D721Med (cell line): ENCODE measurements at regions not wholly inside any gene's neighbourhood (a gene's known extent, or its start where the extent isn't known, plus 50 kb on each side); places are given as distances from the start of the nearest gene placed in this dataset.

Experiments
- DNase-seq: peaks from one replicate; pipeline ENCODE4 v3.0.0; 2011; ENCODE audit warnings: low spot score; ENCODE audit not compliant: insufficient read length
- FAIRE-seq: peaks from 2 replicates; lab custom pipeline; 2011; peaks lifted over from hg19 to GRCh38; lab: Jason Lieb, UNC
- TF ChIP-seq, protein P1 (sequence below): IDR thresholded peaks from 2 replicates; pipeline ENCODE4 v1.5.1; 2012; ENCODE audit warnings: mild to moderate bottlenecking, control low read depth; ENCODE audit not compliant: insufficient read depth; ENCODE audit errors: missing control alignments

DNA sequence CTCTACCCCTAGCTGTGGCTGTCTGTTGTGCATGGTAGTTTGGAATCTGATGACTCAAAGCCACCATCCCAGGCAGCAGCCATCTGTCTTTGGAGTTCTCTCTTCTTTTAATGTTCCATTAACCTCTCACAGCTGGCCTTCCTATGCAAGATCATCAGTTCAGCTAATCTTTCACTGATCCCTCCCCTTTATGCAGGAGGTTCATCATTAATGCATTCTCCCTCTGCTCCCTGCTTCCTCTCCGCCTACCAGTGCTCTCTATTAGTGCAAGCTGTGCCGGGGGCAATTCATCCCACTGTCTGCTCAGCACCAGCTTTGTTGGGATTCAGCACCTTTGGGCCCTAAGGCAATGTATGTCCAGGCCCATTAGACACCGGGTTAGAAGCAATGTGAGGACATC is 413.0 kb upstream of the LRRC4C start:
- no peak for FAIRE-seq
- no peak for DNase-seq
- TF ChIP-seq, protein P1, sequence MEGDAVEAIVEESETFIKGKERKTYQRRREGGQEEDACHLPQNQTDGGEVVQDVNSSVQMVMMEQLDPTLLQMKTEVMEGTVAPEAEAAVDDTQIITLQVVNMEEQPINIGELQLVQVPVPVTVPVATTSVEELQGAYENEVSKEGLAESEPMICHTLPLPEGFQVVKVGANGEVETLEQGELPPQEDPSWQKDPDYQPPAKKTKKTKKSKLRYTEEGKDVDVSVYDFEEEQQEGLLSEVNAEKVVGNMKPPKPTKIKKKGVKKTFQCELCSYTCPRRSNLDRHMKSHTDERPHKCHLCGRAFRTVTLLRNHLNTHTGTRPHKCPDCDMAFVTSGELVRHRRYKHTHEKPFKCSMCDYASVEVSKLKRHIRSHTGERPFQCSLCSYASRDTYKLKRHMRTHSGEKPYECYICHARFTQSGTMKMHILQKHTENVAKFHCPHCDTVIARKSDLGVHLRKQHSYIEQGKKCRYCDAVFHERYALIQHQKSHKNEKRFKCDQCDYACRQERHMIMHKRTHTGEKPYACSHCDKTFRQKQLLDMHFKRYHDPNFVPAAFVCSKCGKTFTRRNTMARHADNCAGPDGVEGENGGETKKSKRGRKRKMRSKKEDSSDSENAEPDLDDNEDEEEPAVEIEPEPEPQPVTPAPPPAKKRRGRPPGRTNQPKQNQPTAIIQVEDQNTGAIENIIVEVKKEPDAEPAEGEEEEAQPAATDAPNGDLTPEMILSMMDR, result no peak

DNA sequence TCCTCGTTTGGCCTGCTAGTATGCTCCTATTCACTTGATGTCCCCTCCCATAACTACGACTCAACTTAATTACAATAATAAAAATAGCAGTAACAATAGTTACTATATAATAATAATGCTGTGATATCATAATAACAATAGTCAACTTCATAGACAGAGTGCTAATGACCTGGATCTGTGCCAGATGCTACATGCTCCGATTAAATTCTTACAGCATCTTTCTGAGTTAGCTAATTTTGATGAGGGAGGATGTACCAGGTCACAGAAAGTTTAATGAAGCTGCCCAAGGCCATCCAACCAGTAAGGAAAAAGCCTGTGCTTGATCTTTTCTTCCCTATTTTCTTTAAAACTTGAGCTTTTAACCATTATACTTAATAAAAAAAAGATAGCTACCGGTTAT is 413.4 kb upstream of the LRRC4C start:
- DNase-seq (no peak), FAIRE-seq (no peak)
- TF ChIP-seq, protein P1, result no peak

DNA sequence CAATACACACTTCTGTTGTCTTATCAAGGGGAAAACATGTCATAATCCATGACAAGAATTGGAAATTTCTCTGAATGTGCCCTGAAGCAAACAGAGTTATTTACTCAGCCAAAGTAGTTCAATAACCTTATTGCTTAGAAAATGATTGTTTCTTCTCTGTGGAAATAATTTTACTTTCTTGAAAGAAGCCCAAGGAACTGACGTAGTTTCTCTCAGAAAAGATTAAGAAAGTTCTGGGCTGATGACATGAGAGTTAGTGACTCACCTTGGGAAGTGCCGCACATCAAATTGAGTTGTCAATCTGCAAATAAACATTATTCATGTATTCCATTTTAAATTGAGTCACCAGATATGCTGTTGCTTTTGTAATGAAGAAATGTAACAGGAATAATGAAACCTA is 418.6 kb upstream of the LRRC4C start:
- DNase-seq (no peak), FAIRE-seq (no peak)
- TF ChIP-seq, protein P1, result no peak

DNA sequence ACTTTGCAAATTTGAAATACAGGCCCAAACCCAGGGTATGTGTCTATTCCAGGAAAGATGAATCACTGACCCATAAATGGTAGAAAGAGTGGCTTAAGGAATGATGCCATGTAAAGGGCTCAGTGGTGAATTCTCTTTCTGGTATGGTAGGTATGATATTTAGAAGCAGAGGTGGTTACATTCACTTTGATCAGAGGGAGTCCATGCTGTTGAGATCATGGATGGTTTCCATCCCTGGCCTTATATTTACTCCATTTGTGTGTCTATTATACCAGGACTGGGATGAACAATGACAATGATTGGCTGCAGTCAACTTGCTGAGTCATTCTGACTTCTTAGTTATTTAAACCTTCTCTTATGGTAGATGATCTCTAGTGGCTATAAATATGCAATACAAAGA is 419.8 kb upstream of the LRRC4C start:
- FAIRE-seq (no peak), DNase-seq (no peak)
- TF ChIP-seq, protein P1, result no peak

DNA sequence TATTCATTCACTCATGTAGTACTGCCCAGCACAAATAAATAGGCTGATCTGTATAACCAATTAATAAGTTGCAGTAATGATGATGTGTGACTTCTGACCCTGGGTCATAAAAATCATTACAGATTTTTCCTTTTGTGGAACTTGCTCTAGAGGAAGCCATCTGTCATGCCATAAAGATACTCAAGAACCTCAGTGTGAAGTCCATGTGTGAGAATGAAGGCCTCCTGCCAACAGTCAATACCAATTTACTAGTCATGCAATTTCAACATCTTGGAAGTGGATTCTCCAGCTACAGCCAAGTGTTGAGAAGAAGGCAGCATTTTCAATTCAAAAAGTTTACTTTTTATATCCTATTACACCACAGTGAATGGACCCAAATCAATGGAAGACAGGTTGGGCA is 435.6 kb upstream of the LRRC4C start:
- FAIRE-seq, result no peak
- DNase-seq, result no peak
- TF ChIP-seq, protein P1, result no peak

DNA sequence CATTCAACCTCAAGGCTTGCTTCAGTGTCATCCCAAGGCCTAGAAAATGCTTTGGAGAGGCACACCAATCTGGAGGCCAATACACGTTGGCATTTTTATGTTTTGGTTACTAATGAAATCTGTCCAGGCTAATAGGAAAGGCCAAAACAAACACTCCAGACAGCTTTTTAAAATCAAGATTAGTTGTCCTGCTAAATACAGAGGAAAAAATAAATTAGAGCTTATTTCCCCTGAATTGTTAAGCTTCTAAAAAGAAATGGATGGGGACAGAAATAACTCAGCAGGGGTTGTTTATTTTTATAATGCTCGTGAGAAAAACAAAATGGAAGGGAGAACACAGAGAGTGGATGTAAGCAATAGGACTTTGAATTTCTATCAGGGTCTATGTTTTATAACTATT is 438.5 kb upstream of the LRRC4C start:
- TF ChIP-seq, protein P1, result no peak
- DNase-seq, result no peak
- FAIRE-seq, result no peak

DNA sequence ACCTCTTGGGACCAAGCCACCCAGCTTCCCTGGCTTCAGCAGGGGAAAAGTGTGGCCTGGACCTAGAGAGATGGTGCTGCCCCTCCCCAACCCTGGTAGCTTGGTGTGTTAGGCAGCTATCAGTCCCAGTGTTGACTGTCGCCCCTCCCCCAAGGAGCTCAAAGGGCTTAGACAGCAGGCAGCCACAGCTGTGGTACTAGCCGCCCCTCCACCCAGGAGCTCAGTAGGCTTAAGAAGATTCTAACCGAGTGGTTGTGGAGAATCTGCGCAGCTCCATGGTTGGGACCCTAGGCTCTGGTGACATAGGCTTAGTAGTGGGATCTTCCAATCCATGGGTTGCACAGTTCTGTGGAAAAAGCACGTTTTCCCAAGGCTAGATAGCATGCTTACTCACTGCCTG is 458.4 kb upstream of the LRRC4C start:
- TF ChIP-seq, protein P1, result no peak
- no peak for FAIRE-seq
- DNase-seq, result no peak
